ENCODE measurements at regions not wholly inside any gene's neighbourhood (a gene's known extent, or its start where the extent isn't known, plus 50 kb on each side); places are given as distances from the start of the nearest gene placed in this dataset.

GRCh38 chr12:70154960-70155589 is 88.2 kb upstream of the CNOT2 start:
- DNase-seq (ENCODE audit: low read depth) = no peak

GRCh38 chr12:70157099-70157498 is 86.1 kb upstream of the CNOT2 start:
- DNase-seq (ENCODE audit: low read depth) = no peak

DNA sequence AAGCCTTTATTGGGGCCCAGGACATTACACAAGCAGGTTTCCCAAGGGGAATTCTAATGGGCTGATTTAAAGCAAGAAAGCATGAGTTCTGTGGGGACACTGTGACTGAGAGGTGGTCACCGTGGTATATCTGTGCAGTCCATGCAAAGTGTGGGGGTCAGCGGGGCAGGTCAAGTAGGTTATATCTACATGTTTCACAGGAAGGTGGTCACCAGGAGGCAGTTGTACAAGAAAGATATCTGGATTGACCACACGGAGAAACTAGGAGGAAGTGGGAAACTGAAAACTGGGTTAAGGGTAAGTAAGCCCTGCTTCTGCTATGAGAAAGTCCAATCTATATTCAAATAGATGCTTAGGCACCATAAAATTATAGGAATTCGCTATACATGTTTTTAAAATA is 77.8 kb upstream of the CNOT2 start:
- DNase-seq (ENCODE audit: low read depth) = no peak

GRCh38 chr12:70176290-70176689 is 66.9 kb upstream of the CNOT2 start:
- no peak for DNase-seq (ENCODE audit: low read depth)

GRCh38 chr12:70177631-70178030 is 65.6 kb upstream of the CNOT2 start:
- no peak for DNase-seq (ENCODE audit: low read depth)

GRCh38 chr12:70178038-70178437 is 65.2 kb upstream of the CNOT2 start:
- DNase-seq (ENCODE audit: low read depth) = no peak

- no peak for DNase-seq (ENCODE audit: low read depth)
Measured at GRCh38 chr12:70180130-70180529, 63.1 kb upstream of the CNOT2 start.

DNA sequence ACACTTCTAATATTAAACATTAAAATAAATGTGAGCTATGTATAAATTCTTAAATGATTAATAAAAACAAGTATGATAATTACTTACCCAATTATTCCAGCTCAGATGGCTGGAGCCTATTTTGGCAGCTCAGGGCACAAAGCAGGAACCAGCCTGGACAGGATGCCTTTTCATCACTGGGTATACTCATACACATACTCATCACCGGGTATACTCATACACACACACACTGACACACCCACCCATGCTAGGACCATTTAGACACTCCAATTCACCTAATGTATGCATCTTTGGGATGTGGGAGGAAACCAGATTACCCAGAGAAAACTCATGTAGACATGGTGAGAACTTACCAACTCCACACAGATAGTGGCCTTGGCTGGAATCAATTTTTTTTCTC is 57.9 kb upstream of the CNOT2 start:
- no peak for DNase-seq (ENCODE audit: low read depth)

DNA sequence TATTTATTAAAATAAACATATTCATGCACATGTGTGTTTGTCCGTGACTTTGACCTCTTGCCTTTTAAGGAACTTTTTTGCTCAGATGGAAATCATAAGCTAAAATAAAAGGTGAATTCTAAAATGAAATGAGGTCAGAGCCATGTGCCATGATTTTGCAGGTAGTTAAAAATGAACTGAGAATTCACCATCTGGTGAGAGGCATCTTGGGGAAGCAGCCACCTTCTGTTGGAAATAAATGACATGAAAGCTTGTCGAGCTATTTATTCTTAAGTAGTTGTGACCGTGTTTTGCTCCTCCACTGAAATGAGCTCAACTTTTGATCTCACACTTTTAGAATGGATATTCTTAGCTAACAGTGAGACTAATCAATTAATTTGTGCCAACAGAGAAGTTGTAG is 56.8 kb upstream of the CNOT2 start:
- no peak for DNase-seq (ENCODE audit: low read depth)

DNA sequence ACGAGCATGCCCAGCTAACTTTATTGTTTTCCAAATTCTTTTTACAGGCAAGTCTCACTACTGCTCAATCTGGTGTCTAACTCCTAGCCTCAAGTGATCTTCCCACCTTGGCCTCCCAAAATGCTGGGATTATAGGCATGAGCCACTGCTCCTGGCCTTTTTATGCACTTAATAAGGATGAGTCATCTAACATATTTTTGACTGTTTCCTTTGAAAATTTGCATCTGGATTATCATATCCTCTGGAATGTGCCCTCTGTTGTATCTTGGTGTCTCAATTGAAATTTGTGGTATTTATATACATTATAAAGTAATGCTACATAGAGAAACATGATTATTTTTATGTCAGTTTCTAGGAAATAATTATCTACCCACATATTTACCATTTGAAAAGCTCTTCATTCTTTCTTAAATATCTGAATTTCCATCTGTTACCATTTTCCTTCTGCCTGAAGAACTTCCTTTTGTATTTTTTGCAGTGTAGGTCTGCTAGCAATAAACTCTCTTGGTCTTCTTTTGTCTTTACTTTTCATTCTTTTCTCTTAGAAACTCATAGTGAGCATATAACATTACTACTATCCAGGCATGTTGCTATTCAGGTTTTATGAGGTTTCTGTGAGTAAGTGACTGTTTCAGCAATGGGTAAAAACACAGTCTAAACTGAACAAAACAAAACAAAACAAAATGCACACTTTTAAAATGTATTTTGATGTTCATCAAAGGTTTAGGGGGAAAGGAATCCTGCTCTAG is 52.8 kb upstream of the CNOT2 start:
- DNase-seq (ENCODE audit: low read depth) = no peak
